ENCODE measurements at regions not wholly inside any gene's neighbourhood (a gene's known extent, or its start where the extent isn't known, plus 50 kb on each side); places are given as distances from the start of the nearest gene placed in this dataset.
A peak's percentile ranks its signal among the peaks of the same experiment; 100 is the strongest.

DNA sequence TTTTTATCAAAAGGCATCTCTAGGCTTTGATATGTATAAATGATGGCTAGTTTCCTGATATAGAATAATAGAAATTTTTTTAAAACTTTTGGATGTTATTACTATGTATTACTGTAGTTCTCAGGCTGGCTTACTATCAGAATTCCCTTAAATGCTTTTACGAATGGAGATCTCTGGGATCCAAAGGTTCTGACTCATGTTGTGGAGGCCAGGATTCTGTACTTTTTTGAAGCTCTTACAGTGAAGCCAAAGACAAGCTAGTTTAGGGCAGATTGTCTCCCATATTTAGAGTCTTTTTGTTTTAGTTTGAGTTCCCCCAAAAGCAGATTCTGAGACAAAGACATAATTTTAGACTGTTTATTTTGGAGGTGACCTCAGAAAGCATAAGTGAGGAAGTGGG is 265.9 kb upstream of the SESN3 start:
- TF ChIP-seq POU2F2 (IDR thresholded peaks at IDR 0.05; ENCODE audit: low read depth, low read length) (no peak), POLR2A (IDR thresholded peaks at IDR 0.05; ENCODE audit: low read depth, low read length) (no peak), SPI1 (IDR thresholded peaks at IDR 0.05; ENCODE audit: low read depth, low read length) (no peak), PAX5 (IDR thresholded peaks at IDR 0.05; ENCODE audit: insufficient read depth, low read length, severe bottlenecking) (no peak), POLR2AphosphoS5 (IDR thresholded peaks at IDR 0.05; ENCODE audit: low read depth, low read length) (no peak), TAF1 (IDR thresholded peaks at IDR 0.05; ENCODE audit: low read depth, low read length) (no peak)
- FAIRE-seq (no peak), DNase-seq (ENCODE audit: insufficient read length, low spot score) (no peak)

GRCh38 chr11:95495706-95496105 is 264.7 kb upstream of the SESN3 start:
- DNase-seq (ENCODE audit: insufficient read length, low spot score) (no peak), FAIRE-seq (no peak)
- TF ChIP-seq POU2F2 (IDR thresholded peaks at IDR 0.05; ENCODE audit: low read depth, low read length): no peak
- no peak for TF ChIP-seq SPI1 (IDR thresholded peaks at IDR 0.05; ENCODE audit: low read depth, low read length)
- TF ChIP-seq TAF1 (IDR thresholded peaks at IDR 0.05; ENCODE audit: low read depth, low read length): no peak
- no peak for TF ChIP-seq PAX5 (IDR thresholded peaks at IDR 0.05; ENCODE audit: insufficient read depth, low read length, severe bottlenecking)
- no peak for TF ChIP-seq POLR2AphosphoS5 (IDR thresholded peaks at IDR 0.05; ENCODE audit: low read depth, low read length)
- TF ChIP-seq POLR2A (IDR thresholded peaks at IDR 0.05; ENCODE audit: low read depth, low read length): no peak

DNA sequence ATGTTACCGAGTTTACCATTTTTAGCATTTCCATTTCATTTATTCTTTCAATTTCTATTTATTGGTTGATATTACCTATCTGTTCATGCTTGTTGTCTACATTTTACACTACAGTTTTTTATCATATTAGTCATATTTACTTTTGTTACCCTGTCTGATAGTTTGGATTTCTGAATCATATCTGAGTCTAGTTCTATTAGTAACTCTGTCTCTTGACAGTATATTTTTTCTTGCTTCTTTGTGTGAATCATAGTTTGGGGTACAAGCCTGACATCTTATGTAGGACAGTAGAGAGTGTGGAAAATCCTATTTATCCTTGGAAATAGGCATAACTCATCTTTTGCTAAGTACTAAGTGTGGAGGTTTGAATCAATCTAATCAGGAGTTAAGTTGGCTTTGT is 263.9 kb upstream of the SESN3 start:
- no peak for DNase-seq (ENCODE audit: insufficient read length, low spot score)
- no peak for FAIRE-seq
- TF ChIP-seq TAF1 (IDR thresholded peaks at IDR 0.05; ENCODE audit: low read depth, low read length): no peak
- no peak for TF ChIP-seq POLR2A (IDR thresholded peaks at IDR 0.05; ENCODE audit: low read depth, low read length)
- no peak for TF ChIP-seq SPI1 (IDR thresholded peaks at IDR 0.05; ENCODE audit: low read depth, low read length)
- TF ChIP-seq POLR2AphosphoS5 (IDR thresholded peaks at IDR 0.05; ENCODE audit: low read depth, low read length): no peak
- no peak for TF ChIP-seq POU2F2 (IDR thresholded peaks at IDR 0.05; ENCODE audit: low read depth, low read length)
- TF ChIP-seq PAX5 (IDR thresholded peaks at IDR 0.05; ENCODE audit: insufficient read depth, low read length, severe bottlenecking): no peak

DNA sequence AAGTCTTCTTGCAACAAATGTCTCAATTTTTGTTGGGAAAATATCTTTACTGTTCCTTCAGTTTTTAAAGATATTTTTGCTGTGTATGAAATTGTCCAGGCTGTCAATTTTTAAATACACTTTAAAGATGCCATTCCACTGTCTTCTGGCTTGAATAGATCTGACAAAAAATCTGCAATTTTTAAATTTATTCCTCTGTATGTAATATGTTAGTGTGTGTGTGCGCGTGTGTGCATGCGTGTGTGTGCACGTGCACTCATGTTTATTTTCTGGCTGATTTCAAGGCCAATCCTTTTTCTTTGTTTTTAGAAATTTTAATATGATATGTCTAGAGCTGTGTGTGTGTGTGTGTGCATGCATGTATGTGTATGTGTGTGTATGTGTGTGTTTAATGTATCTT is 263.2 kb upstream of the SESN3 start:
- DNase-seq (ENCODE audit: insufficient read length, low spot score) (no peak), FAIRE-seq (no peak)
- TF ChIP-seq SPI1 (IDR thresholded peaks at IDR 0.05; ENCODE audit: low read depth, low read length) (no peak), PAX5 (IDR thresholded peaks at IDR 0.05; ENCODE audit: insufficient read depth, low read length, severe bottlenecking) (no peak), TAF1 (IDR thresholded peaks at IDR 0.05; ENCODE audit: low read depth, low read length) (no peak), POU2F2 (IDR thresholded peaks at IDR 0.05; ENCODE audit: low read depth, low read length) (no peak), POLR2AphosphoS5 (IDR thresholded peaks at IDR 0.05; ENCODE audit: low read depth, low read length) (no peak), POLR2A (IDR thresholded peaks at IDR 0.05; ENCODE audit: low read depth, low read length) (no peak)

DNA sequence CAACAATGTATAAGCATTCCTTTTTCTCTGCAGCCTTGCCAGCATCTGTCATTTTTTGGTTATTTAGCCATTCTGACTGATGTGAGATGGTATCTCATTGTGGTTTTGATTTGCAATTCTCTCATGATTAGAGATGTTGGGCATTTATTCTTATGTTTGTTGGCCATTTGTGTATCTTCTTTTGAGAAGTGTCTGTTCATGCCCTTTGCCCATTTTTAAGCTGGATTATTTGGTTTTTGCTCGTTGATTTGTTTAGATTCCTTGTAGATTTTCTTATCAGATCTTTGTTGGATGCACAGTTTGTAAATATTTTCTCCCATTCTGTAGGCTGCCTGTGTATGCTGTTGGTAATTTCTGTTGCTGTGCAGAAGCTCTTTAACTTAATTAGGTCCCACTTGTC is 259.6 kb upstream of the SESN3 start:
- FAIRE-seq (no peak), DNase-seq (ENCODE audit: insufficient read length, low spot score) (no peak)
- TF ChIP-seq POLR2A (IDR thresholded peaks at IDR 0.05; ENCODE audit: low read depth, low read length) (no peak), PAX5 (IDR thresholded peaks at IDR 0.05; ENCODE audit: insufficient read depth, low read length, severe bottlenecking) (no peak), POLR2AphosphoS5 (IDR thresholded peaks at IDR 0.05; ENCODE audit: low read depth, low read length) (no peak), POU2F2 (IDR thresholded peaks at IDR 0.05; ENCODE audit: low read depth, low read length) (no peak), TAF1 (IDR thresholded peaks at IDR 0.05; ENCODE audit: low read depth, low read length) (no peak), SPI1 (IDR thresholded peaks at IDR 0.05; ENCODE audit: low read depth, low read length) (no peak)

GRCh38 chr11:95487938-95488337 is 256.9 kb upstream of the SESN3 start:
- TF ChIP-seq POU2F2 (IDR thresholded peaks at IDR 0.05; ENCODE audit: low read depth, low read length) (no peak), POLR2AphosphoS5 (IDR thresholded peaks at IDR 0.05; ENCODE audit: low read depth, low read length) (no peak), TAF1 (IDR thresholded peaks at IDR 0.05; ENCODE audit: low read depth, low read length) (no peak), PAX5 (IDR thresholded peaks at IDR 0.05; ENCODE audit: insufficient read depth, low read length, severe bottlenecking) (no peak), SPI1 (IDR thresholded peaks at IDR 0.05; ENCODE audit: low read depth, low read length) (no peak), POLR2A (IDR thresholded peaks at IDR 0.05; ENCODE audit: low read depth, low read length) (no peak)
- DNase-seq (ENCODE audit: insufficient read length, low spot score) (no peak), FAIRE-seq (no peak)

DNA sequence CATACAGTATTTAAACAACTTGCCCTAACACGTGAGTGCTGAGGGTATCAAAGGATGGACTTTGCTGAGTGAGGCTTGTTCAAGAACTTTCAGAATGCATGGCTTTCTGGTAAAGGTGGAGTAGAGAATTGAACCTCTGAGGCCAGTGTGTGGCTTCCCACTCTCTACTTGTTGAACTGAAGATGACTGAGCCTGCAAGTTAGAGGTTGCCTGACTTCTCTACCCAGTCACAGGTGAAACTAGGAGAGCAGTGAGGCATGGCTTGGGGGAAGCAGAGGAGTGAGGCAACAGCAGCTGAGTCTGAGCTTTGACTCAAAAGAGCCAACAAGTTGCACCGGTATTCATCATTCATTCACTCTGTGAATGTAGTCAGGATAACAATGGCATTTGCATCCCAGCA is 256.4 kb upstream of the SESN3 start:
- TF ChIP-seq TAF1 (IDR thresholded peaks at IDR 0.05; ENCODE audit: low read depth, low read length) (no peak), PAX5 (IDR thresholded peaks at IDR 0.05; ENCODE audit: insufficient read depth, low read length, severe bottlenecking) (peak; percentile 96), POLR2AphosphoS5 (IDR thresholded peaks at IDR 0.05; ENCODE audit: low read depth, low read length) (no peak), SPI1 (IDR thresholded peaks at IDR 0.05; ENCODE audit: low read depth, low read length) (peak; percentile 28; the same call in 1 of the 2 replicates), POLR2A (IDR thresholded peaks at IDR 0.05; ENCODE audit: low read depth, low read length) (no peak), POU2F2 (IDR thresholded peaks at IDR 0.05; ENCODE audit: low read depth, low read length) (peak; percentile 40; the same call in 1 of the 2 replicates)
- DNase-seq (ENCODE audit: insufficient read length, low spot score) (peak; percentile 59), FAIRE-seq (peak; percentile 96)

DNA sequence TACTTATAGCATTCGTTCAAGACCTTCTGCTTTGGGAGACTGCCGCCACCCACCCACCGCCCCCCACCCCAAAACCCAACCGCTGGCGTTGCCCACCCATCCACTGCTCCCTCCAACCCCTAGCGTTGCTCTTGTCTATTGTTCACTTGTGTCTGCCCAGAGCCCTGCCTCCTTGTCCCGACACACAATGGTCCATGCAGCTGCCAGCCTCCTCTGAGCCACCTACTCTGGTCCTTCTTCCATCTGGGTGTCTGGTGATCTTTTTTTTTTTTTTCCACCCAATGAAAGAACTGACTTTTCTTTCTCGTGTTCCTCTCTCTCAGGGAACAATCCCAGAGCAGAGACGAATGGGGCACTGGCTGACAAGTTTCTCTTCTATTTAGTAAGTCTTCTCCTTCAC is 256.0 kb upstream of the SESN3 start:
- DNase-seq (ENCODE audit: insufficient read length, low spot score) (peak; percentile 2), FAIRE-seq (no peak)
- TF ChIP-seq TAF1 (IDR thresholded peaks at IDR 0.05; ENCODE audit: low read depth, low read length) (no peak), SPI1 (IDR thresholded peaks at IDR 0.05; ENCODE audit: low read depth, low read length) (no peak), POLR2AphosphoS5 (IDR thresholded peaks at IDR 0.05; ENCODE audit: low read depth, low read length) (no peak), POLR2A (IDR thresholded peaks at IDR 0.05; ENCODE audit: low read depth, low read length) (no peak), POU2F2 (IDR thresholded peaks at IDR 0.05; ENCODE audit: low read depth, low read length) (no peak), PAX5 (IDR thresholded peaks at IDR 0.05; ENCODE audit: insufficient read depth, low read length, severe bottlenecking) (no peak)

- no peak for FAIRE-seq
- TF ChIP-seq POU2F2 (IDR thresholded peaks at IDR 0.05; ENCODE audit: low read depth, low read length) (no peak), POLR2A (IDR thresholded peaks at IDR 0.05; ENCODE audit: low read depth, low read length) (no peak), SPI1 (IDR thresholded peaks at IDR 0.05; ENCODE audit: low read depth, low read length) (no peak)
- no peak for DNase-seq (ENCODE audit: insufficient read length, low spot score)
Observed at GRCh38 chr11:95486466-95486865, 255.5 kb upstream of the SESN3 start.

Measured in GM12891 (cell line).